ENCODE measurements at regions not wholly inside any gene's neighbourhood (a gene's known extent, or its start where the extent isn't known, plus 50 kb on each side); places are given as distances from the start of the nearest gene placed in this dataset.

GRCh38 chr21:39105341-39105765 lies 77.9 kb downstream of the PSMG1 start:
- DNase-seq: no peak

GRCh38 chr21:39104911-39105310 lies 78.3 kb downstream of the PSMG1 start:
- no peak for DNase-seq

- no peak for DNase-seq
Observed at GRCh38 chr21:39103689-39104088, 79.6 kb downstream of the PSMG1 start.

GRCh38 chr21:39099859-39100258 lies 83.4 kb downstream of the PSMG1 start:
- no peak for DNase-seq

GRCh38 chr21:39098696-39099200 lies 84.5 kb downstream of the PSMG1 start:
- no peak for DNase-seq

GRCh38 chr21:39097981-39098380 lies 85.3 kb downstream of the PSMG1 start:
- DNase-seq: no peak

GRCh38 chr21:39097335-39097861 lies 85.9 kb downstream of the PSMG1 start:
- no peak for DNase-seq

- no peak for DNase-seq
Observed at GRCh38 chr21:39096754-39097153, 86.5 kb downstream of the PSMG1 start.

- no peak for DNase-seq
Observed at GRCh38 chr21:39095681-39096080, 87.6 kb downstream of the PSMG1 start.

GRCh38 chr21:39094847-39095579 lies 88.2 kb downstream of the PSMG1 start:
- no peak for DNase-seq

GRCh38 chr21:39094087-39094780 lies 89.0 kb downstream of the PSMG1 start:
- DNase-seq: no peak

- no peak for DNase-seq
Observed at GRCh38 chr21:39093526-39093925, 89.7 kb downstream of the PSMG1 start.

GRCh38 chr21:39088831-39089380 lies 94.3 kb downstream of the PSMG1 start:
- DNase-seq: no peak

- no peak for DNase-seq
Observed at GRCh38 chr21:39088031-39088370, 95.2 kb downstream of the PSMG1 start.

- DNase-seq: no peak
Observed at GRCh38 chr21:39087238-39088030, 95.8 kb downstream of the PSMG1 start.

- DNase-seq: no peak
Observed at GRCh38 chr21:39086547-39086946, 96.7 kb downstream of the PSMG1 start.

- no peak for DNase-seq
Observed at GRCh38 chr21:39085843-39086405, 97.3 kb downstream of the PSMG1 start.

- DNase-seq: no peak
Observed at GRCh38 chr21:39084979-39085729, 98.1 kb downstream of the PSMG1 start.

- DNase-seq: no peak
Observed at GRCh38 chr21:39084073-39084472, 99.2 kb downstream of the PSMG1 start.

GRCh38 chr21:39083377-39084008 lies 99.8 kb downstream of the PSMG1 start:
- no peak for DNase-seq

- DNase-seq: no peak
Observed at GRCh38 chr21:39082656-39083376, 100.4 kb downstream of the PSMG1 start.
